ENCODE measurements at regions not wholly inside any gene's neighbourhood (a gene's known extent, or its start where the extent isn't known, plus 50 kb on each side); places are given as distances from the start of the nearest gene placed in this dataset.

DNA sequence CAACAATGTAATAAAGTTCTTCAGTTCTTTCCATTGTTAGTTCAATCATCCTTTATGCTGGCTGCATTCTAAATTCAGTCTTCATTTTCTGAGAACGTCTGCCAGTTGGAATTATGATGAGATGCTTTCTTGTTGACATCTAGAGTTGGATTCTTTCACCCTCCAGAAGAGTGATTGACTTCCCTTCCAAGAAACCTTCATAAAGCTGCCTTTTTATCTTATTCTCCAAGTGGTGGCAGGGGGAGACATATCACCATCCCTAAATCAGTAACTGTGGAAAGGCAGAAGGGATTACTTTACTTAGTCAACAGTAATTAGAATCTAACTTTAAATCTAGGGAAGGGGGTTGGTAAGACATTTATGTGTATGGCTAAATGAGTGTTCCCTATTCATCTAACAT is 86.8 kb upstream of the GULP1 start:
- no peak overlapping the region for H3K9ac ChIP-seq (ENCODE audit: low read depth in 1 of 2, low read length in 2 of 2)
- WGBS = 33% methylated on average over 1 of the region's 1 CpG
- no peaks in the 10 kb centered on the region for H3K36me3 ChIP-seq (ENCODE audit: control insufficient read depth in 4 of 4, insufficient read depth in 3 of 4, low read depth in 1 of 4, low read length in 3 of 4)
- no peak for DNase-seq (ENCODE audit: low spot score)
- no peaks in the 10 kb centered on the region for H3K27me3 ChIP-seq (ENCODE audit: control insufficient read depth in 4 of 4, insufficient read depth in 4 of 4, low read length in 3 of 4)
- no peaks in the 10 kb centered on the region for H3K9me3 ChIP-seq (ENCODE audit: control insufficient read depth in 4 of 4, low read length in 3 of 4)
- H3K27ac ChIP-seq (ENCODE audit: low read depth in 1 of 2, low read length in 2 of 2) = no peak overlapping the region
- no peak overlapping the region for H3K4me3 ChIP-seq (ENCODE audit: low read depth in 1 of 3, low read length in 3 of 3)
- no peak for TF ChIP-seq RXRA (IDR thresholded peaks at IDR 0.05)
- no peak for TF ChIP-seq FOXA2 (IDR thresholded peaks at IDR 0.05)
- TF ChIP-seq GABPA (IDR thresholded peaks at IDR 0.05 in 1 of 2, conservative IDR thresholded peaks at IDR 0.05 in 1 of 2) = no peak
- TF ChIP-seq, protein P1, sequence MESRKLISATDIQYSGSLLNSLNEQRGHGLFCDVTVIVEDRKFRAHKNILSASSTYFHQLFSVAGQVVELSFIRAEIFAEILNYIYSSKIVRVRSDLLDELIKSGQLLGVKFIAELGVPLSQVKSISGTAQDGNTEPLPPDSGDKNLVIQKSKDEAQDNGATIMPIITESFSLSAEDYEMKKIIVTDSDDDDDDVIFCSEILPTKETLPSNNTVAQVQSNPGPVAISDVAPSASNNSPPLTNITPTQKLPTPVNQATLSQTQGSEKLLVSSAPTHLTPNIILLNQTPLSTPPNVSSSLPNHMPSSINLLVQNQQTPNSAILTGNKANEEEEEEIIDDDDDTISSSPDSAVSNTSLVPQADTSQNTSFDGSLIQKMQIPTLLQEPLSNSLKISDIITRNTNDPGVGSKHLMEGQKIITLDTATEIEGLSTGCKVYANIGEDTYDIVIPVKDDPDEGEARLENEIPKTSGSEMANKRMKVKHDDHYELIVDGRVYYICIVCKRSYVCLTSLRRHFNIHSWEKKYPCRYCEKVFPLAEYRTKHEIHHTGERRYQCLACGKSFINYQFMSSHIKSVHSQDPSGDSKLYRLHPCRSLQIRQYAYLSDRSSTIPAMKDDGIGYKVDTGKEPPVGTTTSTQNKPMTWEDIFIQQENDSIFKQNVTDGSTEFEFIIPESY (IDR thresholded peaks at IDR 0.05) = no peak
- TF ChIP-seq, protein P2, sequence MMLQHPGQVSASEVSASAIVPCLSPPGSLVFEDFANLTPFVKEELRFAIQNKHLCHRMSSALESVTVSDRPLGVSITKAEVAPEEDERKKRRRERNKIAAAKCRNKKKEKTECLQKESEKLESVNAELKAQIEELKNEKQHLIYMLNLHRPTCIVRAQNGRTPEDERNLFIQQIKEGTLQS (IDR thresholded peaks at IDR 0.05) = no peak
- TF ChIP-seq FOXA1 (IDR thresholded peaks at IDR 0.05) = no peak
- TF ChIP-seq EGR1 (IDR thresholded peaks at IDR 0.05; ENCODE audit: low read depth in 2 of 2) = no peak
- no peak for TF ChIP-seq NR2F2 (IDR thresholded peaks at IDR 0.05)
- TF ChIP-seq YY1 (IDR thresholded peaks at IDR 0.05) = no peak
- no peak for TF ChIP-seq SP1 (IDR thresholded peaks at IDR 0.05)
- TF ChIP-seq, protein P3, sequence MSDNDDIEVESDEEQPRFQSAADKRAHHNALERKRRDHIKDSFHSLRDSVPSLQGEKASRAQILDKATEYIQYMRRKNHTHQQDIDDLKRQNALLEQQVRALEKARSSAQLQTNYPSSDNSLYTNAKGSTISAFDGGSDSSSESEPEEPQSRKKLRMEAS (IDR thresholded peaks at IDR 0.05) = no peak
- no peak for TF ChIP-seq HNF4G (IDR thresholded peaks at IDR 0.05)
- TF ChIP-seq TAF1 (conservative IDR thresholded peaks at IDR 0.05) = no peak
- TF ChIP-seq, protein P4, sequence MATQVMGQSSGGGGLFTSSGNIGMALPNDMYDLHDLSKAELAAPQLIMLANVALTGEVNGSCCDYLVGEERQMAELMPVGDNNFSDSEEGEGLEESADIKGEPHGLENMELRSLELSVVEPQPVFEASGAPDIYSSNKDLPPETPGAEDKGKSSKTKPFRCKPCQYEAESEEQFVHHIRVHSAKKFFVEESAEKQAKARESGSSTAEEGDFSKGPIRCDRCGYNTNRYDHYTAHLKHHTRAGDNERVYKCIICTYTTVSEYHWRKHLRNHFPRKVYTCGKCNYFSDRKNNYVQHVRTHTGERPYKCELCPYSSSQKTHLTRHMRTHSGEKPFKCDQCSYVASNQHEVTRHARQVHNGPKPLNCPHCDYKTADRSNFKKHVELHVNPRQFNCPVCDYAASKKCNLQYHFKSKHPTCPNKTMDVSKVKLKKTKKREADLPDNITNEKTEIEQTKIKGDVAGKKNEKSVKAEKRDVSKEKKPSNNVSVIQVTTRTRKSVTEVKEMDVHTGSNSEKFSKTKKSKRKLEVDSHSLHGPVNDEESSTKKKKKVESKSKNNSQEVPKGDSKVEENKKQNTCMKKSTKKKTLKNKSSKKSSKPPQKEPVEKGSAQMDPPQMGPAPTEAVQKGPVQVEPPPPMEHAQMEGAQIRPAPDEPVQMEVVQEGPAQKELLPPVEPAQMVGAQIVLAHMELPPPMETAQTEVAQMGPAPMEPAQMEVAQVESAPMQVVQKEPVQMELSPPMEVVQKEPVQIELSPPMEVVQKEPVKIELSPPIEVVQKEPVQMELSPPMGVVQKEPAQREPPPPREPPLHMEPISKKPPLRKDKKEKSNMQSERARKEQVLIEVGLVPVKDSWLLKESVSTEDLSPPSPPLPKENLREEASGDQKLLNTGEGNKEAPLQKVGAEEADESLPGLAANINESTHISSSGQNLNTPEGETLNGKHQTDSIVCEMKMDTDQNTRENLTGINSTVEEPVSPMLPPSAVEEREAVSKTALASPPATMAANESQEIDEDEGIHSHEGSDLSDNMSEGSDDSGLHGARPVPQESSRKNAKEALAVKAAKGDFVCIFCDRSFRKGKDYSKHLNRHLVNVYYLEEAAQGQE (IDR thresholded peaks at IDR 0.05) = no peak
- no peak for TF ChIP-seq JUND (IDR thresholded peaks at IDR 0.05)
- TF ChIP-seq, protein P5, sequence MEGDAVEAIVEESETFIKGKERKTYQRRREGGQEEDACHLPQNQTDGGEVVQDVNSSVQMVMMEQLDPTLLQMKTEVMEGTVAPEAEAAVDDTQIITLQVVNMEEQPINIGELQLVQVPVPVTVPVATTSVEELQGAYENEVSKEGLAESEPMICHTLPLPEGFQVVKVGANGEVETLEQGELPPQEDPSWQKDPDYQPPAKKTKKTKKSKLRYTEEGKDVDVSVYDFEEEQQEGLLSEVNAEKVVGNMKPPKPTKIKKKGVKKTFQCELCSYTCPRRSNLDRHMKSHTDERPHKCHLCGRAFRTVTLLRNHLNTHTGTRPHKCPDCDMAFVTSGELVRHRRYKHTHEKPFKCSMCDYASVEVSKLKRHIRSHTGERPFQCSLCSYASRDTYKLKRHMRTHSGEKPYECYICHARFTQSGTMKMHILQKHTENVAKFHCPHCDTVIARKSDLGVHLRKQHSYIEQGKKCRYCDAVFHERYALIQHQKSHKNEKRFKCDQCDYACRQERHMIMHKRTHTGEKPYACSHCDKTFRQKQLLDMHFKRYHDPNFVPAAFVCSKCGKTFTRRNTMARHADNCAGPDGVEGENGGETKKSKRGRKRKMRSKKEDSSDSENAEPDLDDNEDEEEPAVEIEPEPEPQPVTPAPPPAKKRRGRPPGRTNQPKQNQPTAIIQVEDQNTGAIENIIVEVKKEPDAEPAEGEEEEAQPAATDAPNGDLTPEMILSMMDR (IDR thresholded peaks at IDR 0.05; ENCODE audit: low read depth, low read length, missing input control) = no peak
- no peaks in the 10 kb centered on the region for H3K4me1 ChIP-seq (ENCODE audit: control insufficient read depth in 4 of 4, insufficient read depth in 4 of 4, low read length in 3 of 4)

DNA sequence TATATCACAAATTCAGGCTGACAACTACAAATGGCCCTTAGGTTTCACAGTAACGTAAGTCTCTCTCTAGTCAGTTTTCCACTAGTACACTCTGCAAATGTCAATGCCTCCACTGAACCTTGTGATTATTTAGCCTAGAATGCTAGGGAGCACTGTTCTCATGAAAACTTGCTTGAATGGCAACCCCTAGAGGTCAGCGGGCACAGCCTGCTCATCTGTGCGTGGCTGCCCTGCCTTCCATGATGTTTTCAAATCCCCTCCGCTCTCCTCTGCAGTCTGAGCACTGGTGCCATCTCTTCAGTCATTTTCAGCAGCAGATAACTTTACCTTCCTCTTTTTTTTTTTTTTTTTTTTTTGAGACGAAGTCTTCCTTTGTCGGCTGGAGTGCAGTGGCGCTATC is 84.1 kb upstream of the GULP1 start:
- H3K9me3 ChIP-seq (ENCODE audit: control insufficient read depth in 4 of 4, low read length in 3 of 4) = no peaks in the 10 kb centered on the region
- no peak overlapping the region for H3K27ac ChIP-seq (ENCODE audit: low read depth in 1 of 2, low read length in 2 of 2)
- no peaks in the 10 kb centered on the region for H3K27me3 ChIP-seq (ENCODE audit: control insufficient read depth in 4 of 4, insufficient read depth in 4 of 4, low read length in 3 of 4)
- no peaks in the 10 kb centered on the region for H3K36me3 ChIP-seq (ENCODE audit: control insufficient read depth in 4 of 4, insufficient read depth in 3 of 4, low read depth in 1 of 4, low read length in 3 of 4)
- H3K9ac ChIP-seq (ENCODE audit: low read depth in 1 of 2, low read length in 2 of 2) = no peak overlapping the region
- H3K4me3 ChIP-seq (ENCODE audit: low read depth in 1 of 3, low read length in 3 of 3) = no peak overlapping the region
- H3K4me1 ChIP-seq (ENCODE audit: control insufficient read depth in 4 of 4, insufficient read depth in 4 of 4, low read length in 3 of 4) = no peaks in the 10 kb centered on the region
- 86% methylated on average over 7 of the region's 7 CpGs for WGBS
- TF ChIP-seq RAD21 (IDR thresholded peaks at IDR 0.05) = no peak
- TF ChIP-seq YY1 (IDR thresholded peaks at IDR 0.05) = no peak
- TF ChIP-seq, protein P4 (IDR thresholded peaks at IDR 0.05) = no peak
- TF ChIP-seq, protein P1 (IDR thresholded peaks at IDR 0.05) = no peak
- no peak for TF ChIP-seq HNF4A (conservative IDR thresholded peaks at IDR 0.05)
- TF ChIP-seq JUND (IDR thresholded peaks at IDR 0.05) = no peak
- no peak for TF ChIP-seq NR2F2 (IDR thresholded peaks at IDR 0.05)
- DNase-seq (ENCODE audit: low spot score) = no peak

All from liver (tissue), 8 donors.